GM18511 (cell line): ENCODE measurements at regions not wholly inside any gene's neighbourhood (a gene's known extent, or its start where the extent isn't known, plus 50 kb on each side); places are given as distances from the start of the nearest gene placed in this dataset.
"Not testable (repeated sequence)": the region's sequence is repeated elsewhere in the genome, so short reads cannot be mapped to it uniquely, and the experiment has no call there.

Source experiments
- ATAC-seq: cut with Tn5 transposase; IDR thresholded peaks from one replicate; pipeline ENCODE4 v1.9.1; 2021; ENCODE audit warnings: mild to moderate bottlenecking, moderate library complexity; ENCODE audit not compliant: unreplicated experiment

GRCh38 chr4:66766557-66766956 is 778.7 kb downstream of the CENPC start:
- ATAC-seq: no peak

- ATAC-seq: no peak
These were observed 795.0 kb downstream of the CENPC start for GRCh38 chr4:66750273-66750672.

- ATAC-seq: not testable (repeated sequence)
These were observed 798.4 kb downstream of the CENPC start for GRCh38 chr4:66746918-66747317.

- no peak for ATAC-seq
These were observed 804.2 kb downstream of the CENPC start for GRCh38 chr4:66741081-66741480.

GRCh38 chr4:66736606-66737005 is 808.7 kb downstream of the CENPC start:
- no peak for ATAC-seq

GRCh38 chr4:66728280-66728679 is 817.0 kb downstream of the CENPC start:
- ATAC-seq: no peak

GRCh38 chr4:66712301-66712921 is 832.9 kb downstream of the CENPC start:
- ATAC-seq: not testable (repeated sequence)

- ATAC-seq: no peak
These were observed 841.1 kb downstream of the CENPC start for GRCh38 chr4:66704243-66704642.

GRCh38 chr4:66694739-66695138 is 850.6 kb downstream of the CENPC start:
- no peak for ATAC-seq

- no peak for ATAC-seq
These were observed 851.6 kb downstream of the CENPC start for GRCh38 chr4:66693694-66694093.

GRCh38 chr4:66691101-66691500 is 854.2 kb downstream of the CENPC start:
- no peak for ATAC-seq

- ATAC-seq: no peak
These were observed 856.6 kb downstream of the CENPC start for GRCh38 chr4:66688674-66689073.

GRCh38 chr4:66687459-66687858 is 857.8 kb downstream of the CENPC start:
- no peak for ATAC-seq

GRCh38 chr4:66681962-66682361 is 863.3 kb downstream of the CENPC start:
- no peak for ATAC-seq

- ATAC-seq: no peak
These were observed 878.1 kb downstream of the CENPC start for GRCh38 chr4:66667249-66667648.

- no peak for ATAC-seq
These were observed 882.7 kb downstream of the CENPC start for GRCh38 chr4:66662620-66663019.

- no peak for ATAC-seq
These were observed 886.5 kb downstream of the CENPC start for GRCh38 chr4:66658809-66659208.

GRCh38 chr4:66655505-66655904 is 889.8 kb downstream of the CENPC start:
- no peak for ATAC-seq

GRCh38 chr4:66653937-66654336 is 891.4 kb downstream of the CENPC start:
- ATAC-seq: no peak

- no peak for ATAC-seq
These were observed 896.1 kb downstream of the CENPC start for GRCh38 chr4:66649236-66649635.

- no peak for ATAC-seq
These were observed 897.4 kb downstream of the CENPC start for GRCh38 chr4:66647926-66648325.

GRCh38 chr4:66647476-66647875 is 897.8 kb downstream of the CENPC start:
- ATAC-seq: no peak

GRCh38 chr4:66640233-66640990 is 904.9 kb downstream of the CENPC start:
- ATAC-seq: no peak
